IMR-90 (cell line): ENCODE measurements at regions not wholly inside any gene's neighbourhood (a gene's known extent, or its start where the extent isn't known, plus 50 kb on each side); places are given as distances from the start of the nearest gene placed in this dataset.

Source experiments
- ATAC-seq: fragments of 200-7000 bp; cut with Tn5 transposase; 2 replicates; pipeline ENCODE4 v1.9.1; 2020; ENCODE audit warnings: low read depth, mild to moderate bottlenecking, moderate library complexity
- BruUV-seq: library from RNA; stranded (reverse); fragments of 400-500 nt; replicated peaks from 2 replicates; lab custom pipeline; 2021; lab: Mats Ljungman, UMichigan
- CTCF ChIA-PET: fragments of 300-600 bp; formaldehyde crosslinking; extraction: SDS; loops from one replicate; lab custom pipeline; 2021; ENCODE audit warnings: antibody characterized with exemption; lab: Yijun Ruan, JAX
- POLR2A ChIA-PET: fragments of 300-600 bp; sonication (Branson Sonifier 250); formaldehyde crosslinking; loops from one replicate; lab custom pipeline; 2022; ENCODE audit warnings: antibody characterized with exemption; ENCODE audit not compliant: unreplicated experiment; lab: Charles Lee
- DNase-seq: peaks from one replicate; pipeline ENCODE4 v3.0.0; 2013
- H2AFZ ChIP-seq: replicated peaks from 2 replicates; pipeline ENCODE3; 2013; ENCODE audit warnings: low read length, mild to moderate bottlenecking; ENCODE audit not compliant: poor library complexity
- H2AK5ac ChIP-seq: 2 replicates; pipeline ENCODE4 v1.6.1; 2013; ENCODE audit warnings: low read depth, low read length, inconsistent platforms
- H2AK9ac ChIP-seq: replicated peaks from 2 replicates; pipeline ENCODE3; 2013; ENCODE audit warnings: mild to moderate bottlenecking, low read depth, low read length, moderate library complexity; ENCODE audit not compliant: poor library complexity
- H2BK120ac ChIP-seq: 2 replicates; pipeline ENCODE4 v1.6.1; 2013; ENCODE audit warnings: low read depth, low read length, inconsistent platforms
- H2BK15ac ChIP-seq: 3 replicates; pipeline ENCODE4 v1.6.1; 2013; ENCODE audit warnings: low read depth, low read length, inconsistent platforms
- H2BK20ac ChIP-seq: 2 replicates; pipeline ENCODE4 v1.6.1; 2013; ENCODE audit warnings: low read depth, mild to moderate bottlenecking, inconsistent platforms, low read length, moderate library complexity
- H2BK5ac ChIP-seq: 2 replicates; pipeline ENCODE4 v1.6.1; 2013; ENCODE audit warnings: mild to moderate bottlenecking, low read depth, low read length, inconsistent platforms; ENCODE audit not compliant: poor library complexity, severe bottlenecking
- H3K14ac ChIP-seq: replicated peaks from 2 replicates; pipeline ENCODE4 v1.6.1; 2013; ENCODE audit warnings: low read depth, low read length, inconsistent platforms
- H3K18ac ChIP-seq: 2 replicates; pipeline ENCODE4 v1.6.1; 2013; ENCODE audit warnings: low read depth, low read length, control low read depth
- H3K23ac ChIP-seq: 2 replicates; pipeline ENCODE4 v1.6.1; 2013; ENCODE audit warnings: low read depth, low read length, inconsistent platforms
- H3K27ac ChIP-seq: 2 replicates; pipeline ENCODE4 v1.5.1; 2013; ENCODE audit warnings: mild to moderate bottlenecking, control low read depth, low read length; ENCODE audit not compliant: insufficient read depth
- H3K27me3 ChIP-seq: 2 replicates; pipeline ENCODE4 v1.6.1; 2013; ENCODE audit warnings: low read length; ENCODE audit not compliant: control insufficient read depth, insufficient read depth
- H3K36me3 ChIP-seq: 2 replicates; pipeline ENCODE4 v1.6.1; 2013; ENCODE audit warnings: low read length, mixed read lengths; ENCODE audit not compliant: control insufficient read depth, insufficient read depth
- H3K4ac ChIP-seq: 2 replicates; pipeline ENCODE4 v1.6.1; 2013; ENCODE audit warnings: low read depth, low read length, inconsistent platforms
- H3K4me1 ChIP-seq: 2 replicates; pipeline ENCODE4 v1.6.1; 2013; ENCODE audit warnings: low read length, mixed read lengths; ENCODE audit not compliant: control insufficient read depth, insufficient read depth
- H3K4me2 ChIP-seq: 2 replicates; pipeline ENCODE4 v1.6.1; 2013; ENCODE audit warnings: low read depth, mild to moderate bottlenecking, control low read depth, low read length, moderate library complexity
- H3K4me3 ChIP-seq: 2 replicates; pipeline ENCODE4 v1.5.1; 2013; ENCODE audit warnings: low read depth, mild to moderate bottlenecking, control low read depth, low read length, moderate library complexity; ENCODE audit not compliant: insufficient read depth
- H3K56ac ChIP-seq: 2 replicates; pipeline ENCODE4 v1.6.1; 2013; ENCODE audit warnings: low read length, inconsistent platforms; ENCODE audit not compliant: insufficient read depth; ENCODE audit errors: extremely low read depth
- H3K79me1 ChIP-seq, 2 experiments: 2 replicates each; pipeline ENCODE4 v1.6.1; 2013; ENCODE audit warnings: low read length in 2 of 2, inconsistent platforms in 1 of 2, low read depth in 1 of 2
- H3K9ac ChIP-seq: 2 replicates; pipeline ENCODE4 v1.6.1; 2013; ENCODE audit warnings: low read depth, low read length, control low read depth
- H3K9me1 ChIP-seq: 2 replicates; pipeline ENCODE4 v1.6.1; 2013; ENCODE audit warnings: low read length, inconsistent platforms; ENCODE audit not compliant: insufficient read depth
- H3K9me3 ChIP-seq: 2 replicates; pipeline ENCODE4 v1.6.1; 2013; ENCODE audit warnings: low read length; ENCODE audit not compliant: control insufficient read depth, insufficient read depth
- H4K20me1 ChIP-seq: 2 replicates; pipeline ENCODE4 v1.6.1; 2013; ENCODE audit warnings: low read length, inconsistent platforms; ENCODE audit not compliant: insufficient read depth
- H4K5ac ChIP-seq: 2 replicates; pipeline ENCODE4 v1.6.1; 2013; ENCODE audit warnings: mild to moderate bottlenecking, low read depth, low read length, control low read depth
- H4K8ac ChIP-seq, 2 experiments: 2 replicates each; pipeline ENCODE4 v1.6.1; 2013; ENCODE audit warnings: low read depth in 2 of 2, low read length in 2 of 2, control low read depth in 1 of 2, inconsistent platforms in 1 of 2
- H4K91ac ChIP-seq: 2 replicates; pipeline ENCODE4 v1.6.1; 2013; ENCODE audit warnings: low read depth, low read length, inconsistent platforms; ENCODE audit not compliant: insufficient read depth
- CEBPB ChIP-seq: IDR thresholded peaks from 2 replicates; pipeline ENCODE4 v1.6.1; 2012; ENCODE audit warnings: low read depth, low read length, improper control_type of control experiment
- CTCF ChIP-seq: conservative IDR thresholded peaks from 2 replicates; pipeline ENCODE4 v1.5.1; 2012; ENCODE audit warnings: mild to moderate bottlenecking, low read depth, low read length, improper control_type of control experiment
- ELK1 ChIP-seq: fragments of 150-350 bp; IDR thresholded peaks from 2 replicates; pipeline ENCODE4 v1.6.1; 2016; ENCODE audit warnings: low read depth, mild to moderate bottlenecking, low read length, moderate library complexity, borderline replicate concordance
- FOS ChIP-seq: fragments of 150-350 bp; IDR thresholded peaks from 2 replicates; pipeline ENCODE4 v1.6.1; 2016; ENCODE audit warnings: low read depth, low read length
- MAFK ChIP-seq: IDR thresholded peaks from 2 replicates; pipeline ENCODE4 v1.6.1; 2012; ENCODE audit warnings: low read depth, low read length, improper control_type of control experiment
- NFE2L2 ChIP-seq: fragments of 150-350 bp; IDR thresholded peaks from 2 replicates; pipeline ENCODE4 v1.6.1; 2016; ENCODE audit warnings: low read depth, mild to moderate bottlenecking, low read length
- RAD21 ChIP-seq: IDR thresholded peaks from 2 replicates; pipeline ENCODE4 v1.6.1; 2012; ENCODE audit warnings: low read length, improper control_type of control experiment
- RCOR1 ChIP-seq: IDR thresholded peaks from 2 replicates; pipeline ENCODE4 v1.6.1; 2012; ENCODE audit warnings: mild to moderate bottlenecking, low read length, improper control_type of control experiment; ENCODE audit not compliant: insufficient replicate concordance
- WGBS, 2 experiments: methylation state at CpG; one replicate each; pipeline versions ENCODE4 v1.1.5 to v1.1.7; 2013; ENCODE audit warnings: missing lambda C conversion rate in 2 of 2; ENCODE audit not compliant: insufficient read length in 1 of 2; ENCODE audit errors: extremely low coverage in 2 of 2; 5-methylcytosine and 5-hydroxymethylcytosine counted together
- dilution Hi-C: fragments of 300-500 bp; cut with HindIII; formaldehyde crosslinking; loops from one replicate; pipeline ENCODE4 v1.14.3; 2018; ENCODE audit warnings: low sequenced_read_pairs; ENCODE audit not compliant: unreplicated experiment
- in situ Hi-C: fragments of 300-500 bp; cut with MboI; formaldehyde crosslinking; loops from 3 replicates; pipeline ENCODE4 v1.14.3; 2019; ENCODE audit warnings: low sequenced_read_pairs, inconsistent platforms, mixed read lengths
- intact Hi-C: fragments of 100-400 bp; cut with micrococcal nuclease; formaldehyde crosslinking; loops from 2 replicates; pipeline ENCODE4 v1.10.0; 2022

- ChIA-PET POLR2A (no interaction called here), CTCF (no interaction called here)
- Histone ChIP-seq H3K4ac (peak overlapping the region; percentile 23; the same call in 1 of the 2 replicates), H2BK120ac (peak overlapping the region; percentile 87), H3K14ac (no peak overlapping the region), H3K9ac (no peak overlapping the region), H4K8ac (peak overlapping the region; percentile 40 to 78; a peak in 2 of 4 replicates), H3K27ac (peak overlapping the region; percentile 86; the same call in 1 of the 2 replicates), H3K4me3 (no peak overlapping the region), H3K79me1 (no peaks in the 10 kb centered on the region), H3K36me3 (no peaks in the 10 kb centered on the region), H4K5ac (peak overlapping the region; percentile 26; the same call in 1 of the 2 replicates), H4K20me1 (no peaks in the 10 kb centered on the region), H2AK9ac (no peak overlapping the region), H3K56ac (0 out of 2 replicates have a peak overlapping the region, but pooled peaks have one; percentile 57), H3K27me3 (no peaks in the 10 kb centered on the region), H3K4me1 (peaks cover 4% of the 10 kb centered on the region), H2BK5ac (peak overlapping the region; percentile 95), H2AFZ (no peak overlapping the region), H3K18ac (peak overlapping the region; percentile 66), H3K9me3 (peaks cover 9% of the 10 kb centered on the region), H3K23ac (no peak overlapping the region; the same call in 1 of the 2 replicates), H4K91ac (no peak overlapping the region), H2BK15ac (no peak overlapping the region), H3K9me1 (peaks cover 3% of the 10 kb centered on the region; the same call in 1 of the 2 replicates), H2AK5ac (no peak overlapping the region), H2BK20ac (peak overlapping the region; percentile 78; the same call in 1 of the 2 replicates), H3K4me2 (peak overlapping the region; percentile 42; the same call in 1 of the 2 replicates)
- in situ Hi-C loops, result no loop called here
- no peak for TF ChIP-seq ELK1
- no peak for TF ChIP-seq CTCF
- peak; percentile 61; the same call in 1 of the 2 replicates for TF ChIP-seq NFE2L2
- TF ChIP-seq FOS, result peak; percentile 61
- no peak for TF ChIP-seq RCOR1
- TF ChIP-seq CEBPB, result peak; percentile 58; the same call in 1 of the 2 replicates
- TF ChIP-seq MAFK, result peak; percentile 59
- TF ChIP-seq RAD21, result peak; percentile 11
- WGBS, 2 experiments, result no CpG with 5 or more reads among the region's 3 CpGs
- intact Hi-C loops, result loop anchor here (1.0 kb wide), 1 partner anchor 266 kb away; no protein-coding TSS in a partner anchor
- BruUV-seq, result no TSS peak
- dilution Hi-C loops, result no loop called here
- DNase-seq (peak; percentile 99), ATAC-seq (peak; percentile 74)
Measured at GRCh38 chr4:19983072-19983471, 268.6 kb upstream of the SLIT2 start.
